Uterus (tissue), 3 donors: ENCODE measurements at regions not wholly inside any gene's neighbourhood (a gene's known extent, or its start where the extent isn't known, plus 50 kb on each side); places are given as distances from the start of the nearest gene placed in this dataset.

Source experiments
- DNase-seq, 2 donors: peaks; one replicate each; pipeline ENCODE4 v3.0.0-alpha.2; 2019 to 2020
- H3K27ac ChIP-seq, 2 donors: fragments of 200-600 bp; sonication (generic); 1 replicate in 1 of 2; 2 replicates in 1 of 2; pipeline ENCODE4 v1.5.1; 2016 to 2018
- H3K27me3 ChIP-seq, 2 donors: fragments of 200-600 bp; sonication (generic); one replicate each; pipeline ENCODE4 v1.5.1; 2018 to 2019; ENCODE audit warnings: control low read depth in 1 of 2
- H3K36me3 ChIP-seq, 2 donors: fragments of 200-600 bp; sonication (generic); one replicate each; pipeline ENCODE4 v1.5.1; 2019; ENCODE audit warnings: control low read depth in 1 of 2
- H3K4me1 ChIP-seq, 2 donors: fragments of 200-600 bp; sonication (generic); one replicate each; pipeline ENCODE4 v1.5.1; 2018 to 2019; ENCODE audit warnings: control low read depth in 1 of 2
- H3K4me3 ChIP-seq, 2 donors: fragments of 200-600 bp; sonication (generic); 1 replicate in 1 of 2; 2 replicates in 1 of 2; pipeline ENCODE4 v1.5.1; 2018 to 2019; ENCODE audit warnings: mild to moderate bottlenecking in 1 of 2
- H3K9me3 ChIP-seq, 2 donors: fragments of 200-600 bp; sonication (generic); one replicate each; pipeline ENCODE4 v1.5.1; 2019; ENCODE audit warnings: control low read depth in 1 of 2
- CTCF ChIP-seq, 4 experiments: fragments of 200-600 bp in 2 of 4; fragments of 450-650 bp in 2 of 4; sonication (generic) in 2 of 4; IDR thresholded peaks; one replicate each; pipeline ENCODE4 v1.5.1; 2016 to 2019; ENCODE audit warnings: antibody characterized with exemption in 4 of 4, mild to moderate bottlenecking in 2 of 4, moderate library complexity in 1 of 4
- POLR2A ChIP-seq, 2 donors: fragments of 450-650 bp; IDR thresholded peaks; one replicate each; pipeline ENCODE4 v1.6.1; 2016; ENCODE audit warnings: antibody characterized with exemption in 2 of 2, mild to moderate bottlenecking in 1 of 2, moderate library complexity in 1 of 2
- intact Hi-C: fragments of 100-400 bp; cut with DNase I; formaldehyde crosslinking; loops from one replicate; pipeline ENCODE4 v1.15.1; 2023; ENCODE audit warnings: low total_unique reads
- donor health status: DM: yes; HTN: yes; CAD: no.

GRCh38 chr12:75951399-75952278, 79.9 kb downstream of the PHLDA1 start:
- Histone ChIP-seq H3K27me3 (no peaks in the 10 kb centered on the region), H3K4me3 (no peak overlapping the region), H3K9me3 (no peaks in the 10 kb centered on the region), H3K27ac (no peak overlapping the region), H3K4me1 (peaks cover 0 to 7% of the 10 kb centered on the region in 2 donors), H3K36me3 (no peaks in the 10 kb centered on the region)
- DNase-seq, result no peak
- TF ChIP-seq POLR2A (IDR thresholded peaks at IDR 0.05), result no peak
- TF ChIP-seq CTCF (IDR thresholded peaks at IDR 0.05), result no peak
- intact Hi-C loops, result no loop called here

- TF ChIP-seq CTCF (IDR thresholded peaks at IDR 0.05), result no peak
- no peak for TF ChIP-seq POLR2A (IDR thresholded peaks at IDR 0.05)
- Histone ChIP-seq H3K27me3 (no peaks in the 10 kb centered on the region), H3K9me3 (no peaks in the 10 kb centered on the region)
Observed at GRCh38 chr12:75947156-75947723, 84.3 kb downstream of the PHLDA1 start.

GRCh38 chr12:75945581-75945980, 86.0 kb downstream of the PHLDA1 start:
- Histone ChIP-seq H3K27ac (no peak overlapping the region), H3K4me3 (no peak overlapping the region), H3K9me3 (no peaks in the 10 kb centered on the region), H3K36me3 (no peaks in the 10 kb centered on the region), H3K4me1 (no peaks in the 10 kb centered on the region), H3K27me3 (no peaks in the 10 kb centered on the region)
- intact Hi-C loops, result no loop called here
- DNase-seq, result no peak
- no peak for TF ChIP-seq CTCF (IDR thresholded peaks at IDR 0.05)
- no peak for TF ChIP-seq POLR2A (IDR thresholded peaks at IDR 0.05)

More at GRCh38 chr12:75947156-75947723, 84.3 kb downstream of the PHLDA1 start:
- Histone ChIP-seq H3K36me3 (no peaks in the 10 kb centered on the region), H3K27ac (no peak overlapping the region), H3K4me3 (no peak overlapping the region), H3K4me1 (peaks cover 0 to 7% of the 10 kb centered on the region in 2 donors)
- DNase-seq, result no peak
- intact Hi-C loops, result no loop called here

- H3K4me3 ChIP-seq, result no peak overlapping the region
- no peaks in the 10 kb centered on the region for H3K4me1 ChIP-seq
- no peaks in the 10 kb centered on the region for H3K36me3 ChIP-seq
- TF ChIP-seq POLR2A (IDR thresholded peaks at IDR 0.05) (no peak), CTCF (IDR thresholded peaks at IDR 0.05) (no peak)
- intact Hi-C loops, result no loop called here
- H3K27ac ChIP-seq, result no peak overlapping the region
- no peaks in the 10 kb centered on the region for H3K27me3 ChIP-seq
- DNase-seq, result no peak
- H3K9me3 ChIP-seq, result no peaks in the 10 kb centered on the region
Observed at GRCh38 chr12:75944905-75945432, 86.6 kb downstream of the PHLDA1 start.
